OCI-LY3 (cell line): ENCODE measurements at regions not wholly inside any gene's neighbourhood (a gene's known extent, or its start where the extent isn't known, plus 50 kb on each side); places are given as distances from the start of the nearest gene placed in this dataset.

Source experiments
- H2AFZ ChIP-seq: fragments of 200-600, 300-600 bp; shearing (Covaris generic); 2 replicates; pipeline ENCODE4 v1.6.0; 2014; ENCODE audit warnings: antibody characterized with exemption, low read depth, low read length
- H3K27ac ChIP-seq: fragments of 200-600, 300-600 bp; sonication (generic); 2 replicates; pipeline ENCODE4 v1.5.1; 2014; ENCODE audit warnings: mild to moderate bottlenecking, low read length, moderate library complexity, mixed read lengths
- H3K27me3 ChIP-seq: fragments of 200-600, 300-600 bp; sonication (generic); 2 replicates; pipeline ENCODE4 v1.6.1; 2014; ENCODE audit warnings: low read depth, low read length, mixed read lengths
- H3K36me3 ChIP-seq: fragments of 200-600, 300-600 bp; sonication (generic); replicated peaks from 2 replicates; pipeline ENCODE3; 2014; ENCODE audit warnings: low read depth, low read length, mixed read lengths
- H3K4me1 ChIP-seq: fragments of 300-600, 200-600 bp; sonication (generic); 2 replicates; pipeline ENCODE4 v1.6.1; 2014; ENCODE audit warnings: low read length, mixed read lengths
- H3K4me2 ChIP-seq: fragments of 200-600, 300-600 bp; sonication (generic); 2 replicates; pipeline ENCODE4 v1.6.1; 2014; ENCODE audit warnings: low read length, mixed read lengths
- H3K4me3 ChIP-seq: fragments of 300-600, 200-600 bp; sonication (generic); 2 replicates; pipeline ENCODE4 v1.5.1; 2014; ENCODE audit warnings: antibody characterized with exemption, mild to moderate bottlenecking, low read length, moderate library complexity
- H3K79me2 ChIP-seq: fragments of 300-600, 200-600 bp; shearing (Covaris generic); 2 replicates; pipeline ENCODE4 v1.6.1; 2014; ENCODE audit warnings: mild to moderate bottlenecking, low read length, mixed read lengths
- H3K9ac ChIP-seq: fragments of 300-600, 200-600 bp; shearing (Covaris generic); 2 replicates; pipeline ENCODE4 v1.6.0; 2014; ENCODE audit warnings: mild to moderate bottlenecking, low read length, moderate library complexity
- H3K9me3 ChIP-seq: fragments of 200-600, 300-600 bp; shearing (Covaris generic); 2 replicates; pipeline ENCODE4 v1.6.1; 2014; ENCODE audit warnings: low read length, mixed read lengths; ENCODE audit not compliant: insufficient read depth
- H4K20me1 ChIP-seq: fragments of 200-600, 300-600 bp; sonication (generic); 2 replicates; pipeline ENCODE4 v1.6.1; 2016; ENCODE audit warnings: low read length, mixed read lengths; ENCODE audit not compliant: insufficient read depth
- EZH2phosphoT487 ChIP-seq: fragments of 200-600 bp; shearing (Covaris generic); IDR thresholded peaks from 2 replicates; pipeline ENCODE4 v1.6.1; 2018; ENCODE audit warnings: antibody characterized with exemption, mixed run types, low read depth
- TF ChIP-seq, protein P1 (sequence below): fragments of 200-600, 300-600 bp; sonication (generic); IDR thresholded peaks from 2 replicates; pipeline ENCODE4 v1.5.1; 2014; ENCODE audit warnings: antibody characterized with exemption, low read length, low read depth

DNA sequence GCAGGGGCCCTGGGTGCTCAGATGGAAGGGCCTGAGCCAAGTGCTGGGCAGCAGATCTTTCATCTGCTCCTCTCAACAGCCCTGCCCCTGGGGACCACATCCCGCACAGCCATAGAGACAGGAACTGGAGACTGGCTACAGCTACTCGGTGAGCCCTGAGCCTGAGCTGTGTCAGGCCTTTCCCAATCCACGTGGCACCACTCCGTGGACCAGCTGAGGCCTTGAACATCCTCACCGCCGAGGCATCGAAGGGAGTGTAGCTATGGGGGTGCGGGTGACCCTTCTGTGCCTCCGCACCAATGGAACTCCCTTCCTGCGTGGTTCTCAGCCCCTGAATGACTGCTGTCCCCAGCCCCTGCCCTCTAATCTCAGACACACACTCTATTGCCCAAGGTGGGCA, 362.7 kb upstream of the SHH start:
- Histone ChIP-seq H2AFZ (no peak overlapping the region), H3K27ac (no peak overlapping the region), H3K4me2 (no peak overlapping the region), H4K20me1 (no peaks in the 10 kb centered on the region), H3K4me3 (no peak overlapping the region), H3K79me2 (no peaks in the 10 kb centered on the region), H3K27me3 (0 out of 2 replicates have a peak, but pooled peaks cover 3% of the 10 kb centered on the region), H3K9ac (no peak overlapping the region), H3K36me3 (no peaks in the 10 kb centered on the region), H3K4me1 (no peaks in the 10 kb centered on the region), H3K9me3 (no peaks in the 10 kb centered on the region)
- TF ChIP-seq, protein P1, sequence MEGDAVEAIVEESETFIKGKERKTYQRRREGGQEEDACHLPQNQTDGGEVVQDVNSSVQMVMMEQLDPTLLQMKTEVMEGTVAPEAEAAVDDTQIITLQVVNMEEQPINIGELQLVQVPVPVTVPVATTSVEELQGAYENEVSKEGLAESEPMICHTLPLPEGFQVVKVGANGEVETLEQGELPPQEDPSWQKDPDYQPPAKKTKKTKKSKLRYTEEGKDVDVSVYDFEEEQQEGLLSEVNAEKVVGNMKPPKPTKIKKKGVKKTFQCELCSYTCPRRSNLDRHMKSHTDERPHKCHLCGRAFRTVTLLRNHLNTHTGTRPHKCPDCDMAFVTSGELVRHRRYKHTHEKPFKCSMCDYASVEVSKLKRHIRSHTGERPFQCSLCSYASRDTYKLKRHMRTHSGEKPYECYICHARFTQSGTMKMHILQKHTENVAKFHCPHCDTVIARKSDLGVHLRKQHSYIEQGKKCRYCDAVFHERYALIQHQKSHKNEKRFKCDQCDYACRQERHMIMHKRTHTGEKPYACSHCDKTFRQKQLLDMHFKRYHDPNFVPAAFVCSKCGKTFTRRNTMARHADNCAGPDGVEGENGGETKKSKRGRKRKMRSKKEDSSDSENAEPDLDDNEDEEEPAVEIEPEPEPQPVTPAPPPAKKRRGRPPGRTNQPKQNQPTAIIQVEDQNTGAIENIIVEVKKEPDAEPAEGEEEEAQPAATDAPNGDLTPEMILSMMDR = no peak
- no peak for TF ChIP-seq EZH2phosphoT487

DNA sequence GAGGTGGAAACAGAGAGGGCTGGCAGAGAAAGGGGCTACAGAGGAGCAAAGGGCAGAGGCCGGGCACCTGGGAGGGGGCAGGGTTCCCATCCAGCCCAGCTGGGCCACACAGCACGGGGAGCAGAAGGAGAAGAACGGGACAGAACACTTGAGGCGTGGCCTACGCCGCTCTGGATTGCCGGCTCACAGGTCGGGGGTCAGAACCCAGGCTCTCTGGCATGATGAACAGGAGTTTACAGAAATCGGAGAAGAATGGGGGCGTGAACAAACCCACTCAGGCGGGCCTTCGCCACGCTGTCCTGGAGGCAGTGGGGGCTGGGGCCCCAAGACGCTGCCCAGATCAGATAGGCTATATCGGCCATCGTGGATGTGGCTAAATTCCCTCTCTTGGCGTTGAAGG, 362.2 kb upstream of the SHH start:
- Histone ChIP-seq H2AFZ (no peak overlapping the region), H3K27me3 (0 out of 2 replicates have a peak, but pooled peaks cover 3% of the 10 kb centered on the region)

DNA sequence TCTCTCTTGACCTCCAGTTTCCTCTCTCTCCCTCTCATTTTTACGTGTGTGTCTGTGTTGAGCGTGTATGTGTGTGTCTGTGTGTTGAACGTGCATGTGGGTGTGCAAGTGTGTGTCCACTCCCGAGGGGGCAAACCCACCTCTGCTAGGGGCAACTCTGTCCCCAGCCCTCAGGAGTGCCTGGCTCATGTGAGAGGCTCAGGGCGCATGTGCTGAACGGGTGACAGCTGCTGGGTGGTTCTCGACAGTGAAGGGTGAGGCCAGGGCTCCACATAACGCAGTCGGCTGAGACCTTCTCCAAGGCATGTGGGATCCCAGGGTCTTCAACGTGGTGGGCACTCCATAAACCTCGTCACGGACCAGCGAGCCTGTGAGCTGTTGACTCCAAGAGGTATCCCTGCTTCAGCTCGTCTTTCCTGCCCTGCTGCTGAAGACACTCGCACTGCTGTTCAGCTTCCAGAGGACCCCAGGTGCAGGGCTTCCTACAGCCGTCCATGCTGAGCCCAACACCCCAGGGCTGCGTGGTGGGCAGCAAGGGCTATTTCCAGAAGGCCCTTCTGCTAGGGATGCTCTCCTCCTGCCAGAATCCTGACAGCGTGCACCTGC, 361.6 kb upstream of the SHH start:
- no peaks in the 10 kb centered on the region for H4K20me1 ChIP-seq
- no peaks in the 10 kb centered on the region for H3K36me3 ChIP-seq
- TF ChIP-seq, protein P1 = no peak
- TF ChIP-seq EZH2phosphoT487 = no peak
- no peak overlapping the region for H3K4me2 ChIP-seq
- no peaks in the 10 kb centered on the region for H3K79me2 ChIP-seq
- no peak overlapping the region for H3K4me3 ChIP-seq
- 0 out of 2 replicates have a peak, but pooled peaks cover 3% of the 10 kb centered on the region for H3K27me3 ChIP-seq
- no peak overlapping the region for H3K9ac ChIP-seq
- no peaks in the 10 kb centered on the region for H3K4me1 ChIP-seq
- H3K9me3 ChIP-seq = no peaks in the 10 kb centered on the region
- no peak overlapping the region for H3K27ac ChIP-seq
- H2AFZ ChIP-seq = no peak overlapping the region

More for the DNA sequence above, 362.2 kb upstream of the SHH start:
- Histone ChIP-seq H3K36me3 (no peaks in the 10 kb centered on the region), H3K27ac (no peak overlapping the region), H3K9ac (no peak overlapping the region), H3K79me2 (no peaks in the 10 kb centered on the region), H3K9me3 (no peaks in the 10 kb centered on the region), H3K4me3 (no peak overlapping the region), H3K4me1 (no peaks in the 10 kb centered on the region), H3K4me2 (no peak overlapping the region), H4K20me1 (no peaks in the 10 kb centered on the region)
- no peak for TF ChIP-seq EZH2phosphoT487
- TF ChIP-seq, protein P1 = no peak

DNA sequence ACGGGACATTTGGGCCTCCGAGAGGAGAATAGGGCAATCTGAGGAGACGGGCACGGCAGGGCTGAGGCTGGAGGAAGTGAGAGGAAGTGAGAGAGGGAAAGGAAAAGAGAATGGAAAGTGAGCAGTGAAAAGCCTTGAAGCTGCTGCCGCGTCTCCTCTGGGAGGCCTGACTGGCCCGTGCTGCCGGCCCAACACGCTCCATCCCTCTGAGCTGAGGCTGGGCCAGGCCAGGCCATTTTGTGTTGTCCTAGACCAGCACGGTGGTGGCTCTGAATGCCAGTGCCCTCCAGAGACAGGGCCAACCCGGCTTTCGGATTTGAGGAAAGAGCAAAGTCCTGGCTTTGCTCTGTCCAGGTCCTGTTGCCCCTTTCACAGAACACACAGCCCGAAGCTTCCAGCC, 361.1 kb upstream of the SHH start:
- Histone ChIP-seq H3K79me2 (no peaks in the 10 kb centered on the region), H3K4me1 (no peaks in the 10 kb centered on the region), H3K4me3 (no peak overlapping the region), H3K4me2 (no peak overlapping the region), H4K20me1 (no peaks in the 10 kb centered on the region), H3K27ac (no peak overlapping the region), H2AFZ (no peak overlapping the region), H3K27me3 (0 out of 2 replicates have a peak, but pooled peaks cover 3% of the 10 kb centered on the region), H3K9me3 (no peaks in the 10 kb centered on the region), H3K36me3 (no peaks in the 10 kb centered on the region), H3K9ac (no peak overlapping the region)
- no peak for TF ChIP-seq EZH2phosphoT487
- TF ChIP-seq, protein P1 = no peak
